Erythroblast (primary cell): ENCODE measurements at regions not wholly inside any gene's neighbourhood (a gene's known extent, or its start where the extent isn't known, plus 50 kb on each side); places are given as distances from the start of the nearest gene placed in this dataset.

ENCODE experiments used
- GATA1 ChIP-seq: IDR thresholded peaks from 2 replicates; pipeline ENCODE4 v1.6.1; 2011; ENCODE audit warnings: low read depth, mild to moderate bottlenecking, control low read depth, low read length, moderate library complexity
- POLR2A ChIP-seq: IDR thresholded peaks from 2 replicates; pipeline ENCODE4 v1.6.1; 2011; ENCODE audit warnings: mild to moderate bottlenecking, low read length

- TF ChIP-seq POLR2A = no peak
- no peak for TF ChIP-seq GATA1
Measured at GRCh38 chr2:126527836-126528490, 128.0 kb upstream of the GYPC start.
